ENCODE measurements at regions not wholly inside any gene's neighbourhood (a gene's known extent, or its start where the extent isn't known, plus 50 kb on each side); places are given as distances from the start of the nearest gene placed in this dataset.
"Not testable (repeated sequence)": the region's sequence is repeated elsewhere in the genome, so short reads cannot be mapped to it uniquely, and the experiment has no call there.

DNA sequence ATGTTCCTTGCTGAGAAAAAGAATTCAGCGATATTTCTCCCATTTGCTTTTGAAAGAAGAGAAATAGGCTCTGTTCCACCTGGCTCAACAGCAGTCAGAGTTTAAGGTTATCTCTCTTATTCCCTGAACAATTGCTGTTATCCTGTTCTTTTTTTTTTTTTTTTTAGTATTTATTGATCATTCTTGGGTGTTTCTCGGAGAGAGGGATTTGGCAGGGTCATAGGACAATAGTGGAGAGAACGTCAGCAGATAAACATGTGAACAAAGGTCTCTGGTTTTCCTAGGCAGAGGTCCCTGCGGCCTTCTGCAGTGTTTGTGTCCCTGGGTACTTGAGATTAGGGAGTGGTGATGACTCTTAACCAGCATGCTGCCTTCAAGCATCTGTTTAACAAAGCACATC is 77.5 kb upstream of the DST start:
- TF ChIP-seq, protein P1, sequence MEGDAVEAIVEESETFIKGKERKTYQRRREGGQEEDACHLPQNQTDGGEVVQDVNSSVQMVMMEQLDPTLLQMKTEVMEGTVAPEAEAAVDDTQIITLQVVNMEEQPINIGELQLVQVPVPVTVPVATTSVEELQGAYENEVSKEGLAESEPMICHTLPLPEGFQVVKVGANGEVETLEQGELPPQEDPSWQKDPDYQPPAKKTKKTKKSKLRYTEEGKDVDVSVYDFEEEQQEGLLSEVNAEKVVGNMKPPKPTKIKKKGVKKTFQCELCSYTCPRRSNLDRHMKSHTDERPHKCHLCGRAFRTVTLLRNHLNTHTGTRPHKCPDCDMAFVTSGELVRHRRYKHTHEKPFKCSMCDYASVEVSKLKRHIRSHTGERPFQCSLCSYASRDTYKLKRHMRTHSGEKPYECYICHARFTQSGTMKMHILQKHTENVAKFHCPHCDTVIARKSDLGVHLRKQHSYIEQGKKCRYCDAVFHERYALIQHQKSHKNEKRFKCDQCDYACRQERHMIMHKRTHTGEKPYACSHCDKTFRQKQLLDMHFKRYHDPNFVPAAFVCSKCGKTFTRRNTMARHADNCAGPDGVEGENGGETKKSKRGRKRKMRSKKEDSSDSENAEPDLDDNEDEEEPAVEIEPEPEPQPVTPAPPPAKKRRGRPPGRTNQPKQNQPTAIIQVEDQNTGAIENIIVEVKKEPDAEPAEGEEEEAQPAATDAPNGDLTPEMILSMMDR (IDR thresholded peaks at IDR 0.05; ENCODE audit: low read depth, low read length, poor library complexity, severe bottlenecking), result not testable (repeated sequence)
- not testable (repeated sequence) for TF ChIP-seq EZH2phosphoT487 (IDR thresholded peaks at IDR 0.05; ENCODE audit: borderline replicate concordance, low read length)

All from DOHH2 (cell line).